SU-DHL-6 (cell line): ENCODE measurements at regions not wholly inside any gene's neighbourhood (a gene's known extent, or its start where the extent isn't known, plus 50 kb on each side); places are given as distances from the start of the nearest gene placed in this dataset.

Source experiments
- H2AFZ ChIP-seq: fragments of 200-600 bp; sonication (generic); 2 replicates; pipeline ENCODE4 v1.6.1; 2014; ENCODE audit warnings: low read depth, mild to moderate bottlenecking, moderate library complexity, mixed read lengths, antibody characterized with exemption, low read length; ENCODE audit not compliant: severe bottlenecking
- H3F3A ChIP-seq: fragments of 200-600 bp; shearing (Covaris generic); 2 replicates; pipeline ENCODE4 v1.6.0; 2016; ENCODE audit warnings: antibody characterized with exemption, mild to moderate bottlenecking; ENCODE audit not compliant: insufficient read depth
- H3K27ac ChIP-seq: fragments of 200-600 bp; sonication (generic); 2 replicates; pipeline ENCODE4 v1.5.1; 2016; ENCODE audit warnings: low read depth, mild to moderate bottlenecking, low read length, moderate library complexity, mixed read lengths
- H3K27me3 ChIP-seq: fragments of 200-600 bp; sonication (generic), shearing (Covaris generic); 2 replicates; pipeline ENCODE4 v1.6.0; 2014; ENCODE audit warnings: mild to moderate bottlenecking, low read length
- H3K36me3 ChIP-seq: fragments of 200-600 bp; sonication (generic); 2 replicates; pipeline ENCODE4 v1.6.1; 2014; ENCODE audit warnings: mild to moderate bottlenecking, low read length, mixed read lengths
- H3K4me2 ChIP-seq: fragments of 300-600, 200-600 bp; shearing (Covaris generic), sonication (generic); 2 replicates; pipeline ENCODE4 v1.6.0; 2014; ENCODE audit warnings: low read length, low read depth, mild to moderate bottlenecking; ENCODE audit not compliant: poor library complexity, severe bottlenecking
- H3K4me3 ChIP-seq: fragments of 200-600 bp; sonication (generic); 2 replicates; pipeline ENCODE4 v1.5.1; 2014; ENCODE audit warnings: antibody characterized with exemption, low read length, mild to moderate bottlenecking, mixed read lengths; ENCODE audit not compliant: insufficient read depth, poor library complexity, severe bottlenecking
- H3K79me2 ChIP-seq: fragments of 200-600 bp; sonication (generic); 2 replicates; pipeline ENCODE4 v1.6.1; 2014; ENCODE audit warnings: mild to moderate bottlenecking, low read length, moderate library complexity; ENCODE audit not compliant: insufficient read depth
- H3K9ac ChIP-seq: fragments of 200-600 bp; sonication (generic); 2 replicates; pipeline ENCODE4 v1.7.0; 2014; ENCODE audit warnings: mild to moderate bottlenecking, low read length
- H3K9me2 ChIP-seq: fragments of 200-600 bp; sonication (generic); replicated peaks from 2 replicates; pipeline ENCODE4 v1.6.1; 2014; ENCODE audit warnings: low read length; ENCODE audit not compliant: insufficient read depth
- H3K9me3 ChIP-seq: fragments of 200-600 bp; sonication (generic); 2 replicates; pipeline ENCODE4 v1.6.1; 2014; ENCODE audit warnings: low read length, mixed read lengths; ENCODE audit not compliant: insufficient read depth
- H4K20me1 ChIP-seq: fragments of 200-600 bp; sonication (generic); 2 replicates; pipeline ENCODE4 v1.6.1; 2014; ENCODE audit warnings: low read depth, mild to moderate bottlenecking, antibody characterized with exemption, low read length, moderate library complexity, mixed read lengths
- CTCF ChIP-seq: fragments of 200-600 bp; sonication (generic); IDR thresholded peaks from one replicate; pipeline ENCODE4 v1.5.1; 2017; ENCODE audit warnings: antibody characterized with exemption, mild to moderate bottlenecking, low read length, moderate library complexity; ENCODE audit not compliant: insufficient read depth, poor library complexity, severe bottlenecking
- EZH2phosphoT487 ChIP-seq: fragments of 200-600 bp; sonication (generic), shearing (Covaris generic); conservative IDR thresholded peaks from 2 replicates; pipeline ENCODE4 v1.6.1; 2018; ENCODE audit warnings: mild to moderate bottlenecking, antibody characterized with exemption, low read length, moderate library complexity, mixed read lengths

GRCh38 chr9:687034-687785, 154.3 kb upstream of the DMRT1 start:
- 0 out of 2 replicates have a peak, but pooled peaks cover 7% of the 10 kb centered on the region for H3F3A ChIP-seq
- 0 out of 2 replicates have a peak, but pooled peaks cover 5% of the 10 kb centered on the region for H3K36me3 ChIP-seq
- TF ChIP-seq CTCF (no peak), EZH2phosphoT487 (no peak)
- no peak overlapping the region for H3K4me3 ChIP-seq
- peaks cover 19% of the 10 kb centered on the region; the same call in 1 of the 2 replicates for H3K79me2 ChIP-seq
- H4K20me1 ChIP-seq: no peaks in the 10 kb centered on the region
- H3K9ac ChIP-seq: no peak overlapping the region
- H3K4me2 ChIP-seq: no peak overlapping the region
- no peaks in the 10 kb centered on the region for H3K9me3 ChIP-seq
- H3K27me3 ChIP-seq: no peaks in the 10 kb centered on the region
- no peak overlapping the region for H2AFZ ChIP-seq
- no peak overlapping the region for H3K27ac ChIP-seq
- no peaks in the 10 kb centered on the region for H3K9me2 ChIP-seq

- no peak overlapping the region; the same call in 1 of the 2 replicates for H3K27ac ChIP-seq
- H3K9me3 ChIP-seq: no peaks in the 10 kb centered on the region
- peaks cover 13% of the 10 kb centered on the region; the same call in 1 of the 2 replicates for H3K79me2 ChIP-seq
- no peak overlapping the region for H3K4me2 ChIP-seq
- H3K9ac ChIP-seq: no peak overlapping the region
- TF ChIP-seq EZH2phosphoT487 (no peak), CTCF (no peak)
- no peaks in the 10 kb centered on the region for H4K20me1 ChIP-seq
- H2AFZ ChIP-seq: no peak overlapping the region
- no peaks in the 10 kb centered on the region for H3K9me2 ChIP-seq
- no peak overlapping the region for H3K4me3 ChIP-seq
- 0 out of 2 replicates have a peak, but pooled peaks cover 9% of the 10 kb centered on the region for H3F3A ChIP-seq
- no peaks in the 10 kb centered on the region for H3K27me3 ChIP-seq
- no peaks in the 10 kb centered on the region for H3K36me3 ChIP-seq
Measured at GRCh38 chr9:687994-688393, 153.5 kb upstream of the DMRT1 start.

- Histone ChIP-seq H3K27ac (peak overlapping the region; percentile 6; the same call in 1 of the 2 replicates), H3F3A (peaks cover 19% of the 10 kb centered on the region; the same call in 1 of the 2 replicates), H4K20me1 (no peaks in the 10 kb centered on the region), H3K4me2 (no peak overlapping the region), H3K9ac (no peak overlapping the region), H3K9me2 (no peaks in the 10 kb centered on the region), H3K36me3 (no peaks in the 10 kb centered on the region), H3K79me2 (peaks cover 24% of the 10 kb centered on the region), H3K4me3 (no peak overlapping the region), H2AFZ (no peak overlapping the region), H3K27me3 (no peaks in the 10 kb centered on the region), H3K9me3 (no peaks in the 10 kb centered on the region)
- no peak for TF ChIP-seq EZH2phosphoT487
- TF ChIP-seq CTCF: no peak
Measured at GRCh38 chr9:690517-691111, 150.9 kb upstream of the DMRT1 start.
